ENCODE measurements at regions not wholly inside any gene's neighbourhood (a gene's known extent, or its start where the extent isn't known, plus 50 kb on each side); places are given as distances from the start of the nearest gene placed in this dataset.

- intact Hi-C loops (cut with DNase I): no loop called here
- Histone ChIP-seq H3K4me3 (no peak overlapping the region), H3K27me3 (peaks cover 0 to 9% (median 0%) of the 10 kb centered on the region in 7 donors), H3K27ac (no peak overlapping the region), H3K9me3 (no peaks in the 10 kb centered on the region), H3K36me3 (no peaks in the 10 kb centered on the region), H3K4me1 (no peaks in the 10 kb centered on the region)
- 82 to 89% methylated on average over 6 of the region's 6 CpGs for WGBS, 2 donors
- DNase-seq (no peak), ATAC-seq (no peak)
- no peak for TF ChIP-seq CTCF (IDR thresholded peaks at IDR 0.05)
Measured at GRCh38 chr18:11529081-11529480, 80.3 kb upstream of the SLC35G4 start.

GRCh38 chr18:11526675-11527074, 82.7 kb upstream of the SLC35G4 start:
- Histone ChIP-seq H3K4me1 (no peaks in the 10 kb centered on the region), H3K9me3 (no peaks in the 10 kb centered on the region), H3K27ac (no peak overlapping the region), H3K27me3 (peaks cover 0 to 11% (median 0%) of the 10 kb centered on the region in 7 donors), H3K36me3 (no peaks in the 10 kb centered on the region), H3K4me3 (no peak overlapping the region)
- ATAC-seq (no peak), DNase-seq (no peak)
- no peak for TF ChIP-seq CTCF (IDR thresholded peaks at IDR 0.05)
- 95 to 98% methylated on average over 1 of the region's 1 CpG for WGBS, 2 donors
- intact Hi-C loops (cut with DNase I): no loop called here

- WGBS, 2 donors: 41 to 48% methylated on average over 2 of the region's 2 CpGs
- intact Hi-C loops (cut with DNase I): no loop called here
- no peak overlapping the region for H3K4me3 ChIP-seq
- H3K9me3 ChIP-seq: no peaks in the 10 kb centered on the region
- no peak overlapping the region for H3K27ac ChIP-seq
- no peaks in the 10 kb centered on the region for H3K36me3 ChIP-seq
- peaks cover 0 to 10% (median 0%) of the 10 kb centered on the region in 7 donors for H3K27me3 ChIP-seq
- no peak for TF ChIP-seq CTCF (IDR thresholded peaks at IDR 0.05)
- DNase-seq: no peak
- H3K4me1 ChIP-seq: no peaks in the 10 kb centered on the region
- ATAC-seq: no peak
Measured at GRCh38 chr18:11523804-11524203, 85.6 kb upstream of the SLC35G4 start.

- intact Hi-C loops (cut with DNase I): no loop called here
- Histone ChIP-seq H3K36me3 (no peaks in the 10 kb centered on the region), H3K9me3 (no peaks in the 10 kb centered on the region), H3K27ac (no peak overlapping the region), H3K27me3 (peaks cover 0 to 10% (median 0%) of the 10 kb centered on the region in 7 donors), H3K4me1 (no peaks in the 10 kb centered on the region), H3K4me3 (no peak overlapping the region)
- 66 to 69% methylated on average over 5 of the region's 5 CpGs for WGBS, 2 donors
- no peak for DNase-seq
- no peak for TF ChIP-seq CTCF (IDR thresholded peaks at IDR 0.05)
- ATAC-seq: no peak
Measured at GRCh38 chr18:11522992-11523391, 86.4 kb upstream of the SLC35G4 start.

Measured in heart right ventricle (tissue), 16 donors.